ENCODE measurements at regions not wholly inside any gene's neighbourhood (a gene's known extent, or its start where the extent isn't known, plus 50 kb on each side); places are given as distances from the start of the nearest gene placed in this dataset.
A peak's percentile ranks its signal among the peaks of the same experiment; 100 is the strongest.

GRCh38 chr10:4319870-4320367 lies 506.1 kb upstream of the AKR1E2 start:
- Histone ChIP-seq H3K27me3 (ENCODE audit: control insufficient read depth, insufficient read depth, low read length) (no peaks in the 10 kb centered on the region), H3K4me3 (ENCODE audit: low read depth, low read length) (no peak overlapping the region), H3K36me3 (ENCODE audit: control insufficient read depth, insufficient read depth, low read length) (no peaks in the 10 kb centered on the region)
- TF ChIP-seq, protein P1, sequence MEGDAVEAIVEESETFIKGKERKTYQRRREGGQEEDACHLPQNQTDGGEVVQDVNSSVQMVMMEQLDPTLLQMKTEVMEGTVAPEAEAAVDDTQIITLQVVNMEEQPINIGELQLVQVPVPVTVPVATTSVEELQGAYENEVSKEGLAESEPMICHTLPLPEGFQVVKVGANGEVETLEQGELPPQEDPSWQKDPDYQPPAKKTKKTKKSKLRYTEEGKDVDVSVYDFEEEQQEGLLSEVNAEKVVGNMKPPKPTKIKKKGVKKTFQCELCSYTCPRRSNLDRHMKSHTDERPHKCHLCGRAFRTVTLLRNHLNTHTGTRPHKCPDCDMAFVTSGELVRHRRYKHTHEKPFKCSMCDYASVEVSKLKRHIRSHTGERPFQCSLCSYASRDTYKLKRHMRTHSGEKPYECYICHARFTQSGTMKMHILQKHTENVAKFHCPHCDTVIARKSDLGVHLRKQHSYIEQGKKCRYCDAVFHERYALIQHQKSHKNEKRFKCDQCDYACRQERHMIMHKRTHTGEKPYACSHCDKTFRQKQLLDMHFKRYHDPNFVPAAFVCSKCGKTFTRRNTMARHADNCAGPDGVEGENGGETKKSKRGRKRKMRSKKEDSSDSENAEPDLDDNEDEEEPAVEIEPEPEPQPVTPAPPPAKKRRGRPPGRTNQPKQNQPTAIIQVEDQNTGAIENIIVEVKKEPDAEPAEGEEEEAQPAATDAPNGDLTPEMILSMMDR (IDR thresholded peaks at IDR 0.05; ENCODE audit: insufficient read depth, low read length, severe bottlenecking), result no peak
- no peak for FAIRE-seq
- no peak for DNase-seq (ENCODE audit: low read depth)

GRCh38 chr10:4316161-4316810 lies 509.7 kb upstream of the AKR1E2 start:
- TF ChIP-seq, protein P1 (IDR thresholded peaks at IDR 0.05; ENCODE audit: insufficient read depth, low read length, severe bottlenecking), result no peak
- FAIRE-seq (no peak), DNase-seq (ENCODE audit: low read depth) (no peak)

DNA sequence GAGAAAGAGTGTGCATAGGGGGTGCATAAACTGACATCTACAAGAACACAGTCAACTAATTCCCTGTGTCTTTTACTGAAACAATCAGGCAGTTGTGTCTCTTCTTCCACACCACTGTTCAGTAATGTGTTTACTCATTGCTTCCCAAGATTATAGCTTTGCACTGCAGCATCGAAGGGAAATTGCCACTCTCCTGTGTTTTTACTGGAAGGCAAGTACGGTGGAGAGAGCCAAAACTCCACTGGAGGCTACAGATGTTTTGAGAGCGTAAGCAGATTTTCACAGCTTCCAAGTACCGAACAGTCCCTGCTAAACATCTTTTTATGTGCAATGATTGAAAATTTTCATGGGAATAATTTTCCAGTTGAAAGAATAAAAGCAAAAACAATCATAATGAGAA lies 510.5 kb upstream of the AKR1E2 start:
- FAIRE-seq, result no peak
- no peaks in the 10 kb centered on the region for H3K36me3 ChIP-seq (ENCODE audit: control insufficient read depth, insufficient read depth, low read length)
- DNase-seq (ENCODE audit: low read depth), result no peak
- TF ChIP-seq, protein P1 (IDR thresholded peaks at IDR 0.05; ENCODE audit: insufficient read depth, low read length, severe bottlenecking), result no peak
- no peaks in the 10 kb centered on the region for H3K27me3 ChIP-seq (ENCODE audit: control insufficient read depth, insufficient read depth, low read length)
- H3K4me3 ChIP-seq (ENCODE audit: low read depth, low read length), result no peak overlapping the region

More at GRCh38 chr10:4316161-4316810, 509.7 kb upstream of the AKR1E2 start:
- Histone ChIP-seq H3K4me3 (ENCODE audit: low read depth, low read length) (no peak overlapping the region), H3K36me3 (ENCODE audit: control insufficient read depth, insufficient read depth, low read length) (no peaks in the 10 kb centered on the region), H3K27me3 (ENCODE audit: control insufficient read depth, insufficient read depth, low read length) (no peaks in the 10 kb centered on the region)

GRCh38 chr10:4313051-4313450 lies 513.0 kb upstream of the AKR1E2 start:
- TF ChIP-seq, protein P1 (IDR thresholded peaks at IDR 0.05; ENCODE audit: insufficient read depth, low read length, severe bottlenecking), result no peak
- FAIRE-seq (no peak), DNase-seq (ENCODE audit: low read depth) (no peak)
- H3K4me3 ChIP-seq (ENCODE audit: low read depth, low read length), result no peak overlapping the region
- no peaks in the 10 kb centered on the region for H3K36me3 ChIP-seq (ENCODE audit: control insufficient read depth, insufficient read depth, low read length)
- H3K27me3 ChIP-seq (ENCODE audit: control insufficient read depth, insufficient read depth, low read length), result no peaks in the 10 kb centered on the region

DNA sequence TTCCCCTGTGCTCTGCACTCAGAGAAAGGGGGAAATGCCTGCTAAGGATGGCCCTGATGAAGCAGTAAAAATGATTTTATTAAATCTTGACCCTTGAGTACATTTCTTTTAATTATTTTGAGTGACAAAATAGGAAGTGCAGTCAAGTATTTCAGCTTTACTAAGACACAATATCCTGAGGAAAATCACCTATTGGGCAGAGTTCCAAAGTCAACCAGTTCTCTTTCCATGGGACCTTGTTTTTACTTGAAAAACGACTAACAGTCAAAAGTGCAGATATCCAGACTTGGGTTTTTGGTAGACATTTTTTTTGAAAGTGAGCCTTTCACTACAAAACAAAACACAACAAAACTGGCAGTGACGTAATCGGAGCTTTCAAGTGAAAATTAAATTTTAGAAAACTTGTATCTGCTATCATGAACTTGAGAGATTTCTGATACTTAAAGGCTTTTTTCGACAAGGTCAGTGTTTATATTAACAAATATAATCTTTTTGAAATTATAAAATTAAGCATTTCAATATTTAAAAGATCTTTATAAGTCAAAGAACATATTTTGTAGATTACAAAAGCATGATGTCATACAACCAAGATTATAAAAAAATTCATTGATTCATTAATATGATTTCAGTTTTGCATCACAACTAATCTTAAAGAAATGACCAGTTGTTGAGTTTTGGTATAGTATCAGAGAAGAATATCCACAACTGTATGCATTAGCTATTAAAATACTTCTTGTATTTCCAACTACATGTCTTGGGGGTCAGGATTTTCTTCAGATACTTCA lies 513.8 kb upstream of the AKR1E2 start:
- Histone ChIP-seq H3K36me3 (ENCODE audit: control insufficient read depth, insufficient read depth, low read length) (no peaks in the 10 kb centered on the region), H3K27me3 (ENCODE audit: control insufficient read depth, insufficient read depth, low read length) (no peaks in the 10 kb centered on the region), H3K4me3 (ENCODE audit: low read depth, low read length) (no peak overlapping the region)
- DNase-seq (ENCODE audit: low read depth) (peak; percentile 8), FAIRE-seq (no peak)
- TF ChIP-seq, protein P1 (IDR thresholded peaks at IDR 0.05; ENCODE audit: insufficient read depth, low read length, severe bottlenecking), result no peak

All from bronchial epithelial cell (primary cell).